Small intestine (tissue), 7 donors: ENCODE measurements at regions not wholly inside any gene's neighbourhood (a gene's known extent, or its start where the extent isn't known, plus 50 kb on each side); places are given as distances from the start of the nearest gene placed in this dataset.

Experiments used
- DNase-seq, 2 donors: peaks; one replicate each; pipeline versions ENCODE4 v3.0.0 to v3.0.0-alpha.2; 2013
- FAIRE-seq: peaks from 2 replicates; lab custom pipeline; 2012; peaks lifted over from hg19 to GRCh38; lab: Jason Lieb, UNC
- H3K27ac ChIP-seq, 3 donors: one replicate each; pipeline ENCODE4 v1.5.1; 2013; ENCODE audit warnings: low read length in 2 of 3, mild to moderate bottlenecking in 2 of 3, control low read depth in 1 of 3, inconsistent platforms in 1 of 3, low read depth in 1 of 3, moderate library complexity in 1 of 3
- H3K27me3 ChIP-seq, 3 donors: one replicate each; pipeline ENCODE4 v1.6.1; 2013; ENCODE audit warnings: low read length in 3 of 3, inconsistent platforms in 1 of 3; ENCODE audit not compliant: control insufficient read depth in 3 of 3, insufficient read depth in 3 of 3
- H3K36me3 ChIP-seq, 3 donors: one replicate each; pipeline ENCODE4 v1.6.1; 2013; ENCODE audit warnings: low read length in 3 of 3, inconsistent platforms in 1 of 3, low read depth in 1 of 3, mild to moderate bottlenecking in 1 of 3, moderate library complexity in 1 of 3; ENCODE audit not compliant: control insufficient read depth in 3 of 3, insufficient read depth in 2 of 3
- H3K4me1 ChIP-seq, 3 donors: one replicate each; pipeline ENCODE4 v1.6.1; 2013; ENCODE audit warnings: low read length in 2 of 3, inconsistent platforms in 1 of 3, low read depth in 1 of 3, mild to moderate bottlenecking in 1 of 3, moderate library complexity in 1 of 3; ENCODE audit not compliant: control insufficient read depth in 3 of 3, insufficient read depth in 2 of 3
- H3K4me3 ChIP-seq, 3 donors: one replicate each; pipeline ENCODE4 v1.5.1; 2013; ENCODE audit warnings: low read length in 3 of 3, control low read depth in 1 of 3, inconsistent platforms in 1 of 3, low read depth in 1 of 3, mild to moderate bottlenecking in 1 of 3, moderate library complexity in 1 of 3
- H3K9me3 ChIP-seq, 2 donors: one replicate each; pipeline ENCODE4 v1.6.1; 2013; ENCODE audit warnings: low read depth in 1 of 2, low read length in 1 of 2; ENCODE audit not compliant: control insufficient read depth in 2 of 2, insufficient read depth in 1 of 2
- WGBS, 3 donors: extraction: QIAGEN DNeasy Blood & Tissue Kit; methylation state at CpG; one replicate each; pipeline ENCODE4 v1.1.7; 2013; 5-methylcytosine and 5-hydroxymethylcytosine counted together
- donor health status: healthy with polysubstance abuse.
- donor health status: control.
- donor health status: control.
- donor health status: Bipolar disorder and iron deficiency.
- donor health status: healthy.

DNA sequence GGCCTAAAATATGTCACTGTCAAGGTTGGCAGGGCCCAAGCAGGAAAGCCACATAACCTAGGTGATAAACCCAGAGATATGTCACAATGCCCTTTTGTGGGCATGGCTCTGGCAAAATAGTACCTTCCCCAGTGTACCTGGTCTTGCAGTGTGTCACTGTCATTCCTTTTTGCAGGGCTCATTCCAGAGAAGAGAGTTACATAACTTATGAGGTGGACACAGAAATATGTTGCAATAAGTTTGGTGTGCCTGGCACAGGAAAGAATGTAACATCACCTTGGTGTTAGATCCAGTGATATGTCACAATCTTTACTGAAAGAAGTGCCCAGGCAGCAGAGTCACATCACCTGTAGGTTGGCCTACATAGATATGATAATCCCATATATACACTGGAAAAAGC, 910.8 kb upstream of the TSPY4 start:
- H3K27ac ChIP-seq: no peak overlapping the region
- no peak overlapping the region for H3K4me3 ChIP-seq
- H3K9me3 ChIP-seq: no peaks in the 10 kb centered on the region
- no peaks in the 10 kb centered on the region for H3K27me3 ChIP-seq
- FAIRE-seq (no peak), DNase-seq (no peak)
- H3K36me3 ChIP-seq: no peaks in the 10 kb centered on the region
- H3K4me1 ChIP-seq: no peaks in the 10 kb centered on the region

DNA sequence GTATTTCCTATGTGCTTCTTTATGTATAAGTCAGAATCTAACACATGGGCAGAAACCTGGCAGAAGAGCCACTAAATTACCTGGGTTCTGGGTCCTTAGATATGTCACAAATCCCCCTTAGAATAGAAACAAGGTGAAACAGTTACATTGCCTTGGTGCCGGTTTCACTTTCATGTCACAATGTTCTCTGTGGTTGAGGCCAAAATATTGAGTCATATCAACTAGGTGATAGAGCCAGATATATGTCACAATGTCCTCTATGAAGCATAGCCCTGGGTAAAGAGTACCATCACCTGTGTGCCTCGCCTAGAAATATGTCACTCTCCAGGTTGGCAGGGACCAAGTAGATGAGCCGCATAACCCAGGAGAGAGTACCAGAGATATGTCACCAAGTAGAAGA, 899.8 kb upstream of the TSPY4 start:
- Histone ChIP-seq H3K4me1 (no peaks in the 10 kb centered on the region), H3K27me3 (no peaks in the 10 kb centered on the region), H3K27ac (no peak overlapping the region), H3K36me3 (no peaks in the 10 kb centered on the region), H3K9me3 (no peaks in the 10 kb centered on the region), H3K4me3 (no peak overlapping the region)
- WGBS, 3 donors: 68 to 75% methylated on average over 3 of the region's 3 CpGs; no CpG with 5 or more reads in 1 of the 3 donors
- DNase-seq (no peak), FAIRE-seq (no peak)

DNA sequence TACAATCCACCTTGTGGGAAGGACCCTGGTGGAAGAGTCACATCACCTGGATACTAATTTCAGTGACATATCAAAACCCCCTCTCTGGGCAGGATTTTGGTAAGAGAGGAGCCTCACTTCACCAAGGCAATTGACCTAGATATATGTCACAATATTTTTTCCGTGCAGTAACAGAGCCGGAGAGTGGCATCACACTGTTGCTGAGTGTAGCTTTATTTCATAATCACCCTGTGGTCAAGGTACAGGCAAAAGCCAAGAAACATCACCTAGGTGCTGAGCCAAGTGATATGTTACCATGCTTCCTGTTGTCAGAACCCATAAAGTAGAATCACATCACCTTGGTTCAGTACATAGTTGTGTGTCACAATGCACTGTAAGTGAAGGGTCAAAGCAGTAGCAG, 895.2 kb upstream of the TSPY4 start:
- Histone ChIP-seq H3K4me1 (no peaks in the 10 kb centered on the region), H3K4me3 (no peak overlapping the region), H3K27me3 (no peaks in the 10 kb centered on the region), H3K36me3 (no peaks in the 10 kb centered on the region), H3K9me3 (no peaks in the 10 kb centered on the region), H3K27ac (no peak overlapping the region)
- FAIRE-seq (no peak), DNase-seq (no peak)
- 88 to 93% methylated on average over 2 of the region's 2 CpGs; no CpG with 5 or more reads in 1 of the 3 donors for WGBS, 3 donors

DNA sequence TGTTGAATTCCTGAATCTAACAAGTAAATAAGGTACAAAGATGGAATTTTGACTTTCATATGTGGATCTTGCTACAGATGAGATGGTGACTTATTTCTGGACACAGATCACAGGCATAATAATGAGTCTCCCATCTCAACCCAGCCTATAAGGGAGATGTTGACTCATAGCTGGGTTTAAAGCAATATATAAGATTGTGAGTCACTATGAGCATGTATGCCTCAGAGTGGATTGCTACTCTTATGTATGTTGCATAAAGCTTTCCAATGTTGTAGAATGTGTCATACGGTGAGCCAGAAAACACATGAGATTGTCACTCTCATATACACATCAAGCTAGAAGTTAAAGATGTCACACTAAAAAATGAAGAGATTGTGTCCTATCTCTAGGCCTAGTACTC, 884.3 kb upstream of the TSPY4 start:
- WGBS, 3 donors: 91 to 100% methylated on average over 1 of the region's 1 CpG; no CpG with 5 or more reads in 1 of the 3 donors
- FAIRE-seq (no peak), DNase-seq (no peak)
- H3K4me1 ChIP-seq: no peaks in the 10 kb centered on the region
- no peak overlapping the region for H3K27ac ChIP-seq
- no peaks in the 10 kb centered on the region for H3K36me3 ChIP-seq
- H3K4me3 ChIP-seq: no peak overlapping the region
- peaks cover 0 to 3% of the 10 kb centered on the region in 2 donors for H3K9me3 ChIP-seq
- H3K27me3 ChIP-seq: no peaks in the 10 kb centered on the region

DNA sequence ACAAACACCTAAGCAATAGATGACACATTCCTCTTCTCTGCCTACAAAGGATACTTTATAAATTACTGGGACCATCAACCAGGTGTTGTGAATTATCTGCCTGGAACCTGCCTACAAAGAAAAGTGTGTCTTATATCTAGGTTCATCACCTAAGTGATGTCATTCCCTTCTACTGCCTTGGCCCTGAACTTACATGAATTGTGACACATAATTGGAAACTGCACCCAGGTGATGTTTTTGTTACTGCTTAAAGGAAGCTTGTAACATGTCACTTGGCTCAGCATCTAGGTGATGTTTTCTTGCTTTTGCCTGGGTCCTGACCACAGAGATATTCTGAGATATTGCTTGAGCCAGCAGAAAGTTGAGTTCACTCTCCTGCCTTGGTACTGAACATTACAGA, 870.5 kb upstream of the TSPY4 start:
- Histone ChIP-seq H3K27me3 (no peaks in the 10 kb centered on the region), H3K36me3 (no peaks in the 10 kb centered on the region), H3K27ac (no peak overlapping the region), H3K9me3 (no peaks in the 10 kb centered on the region), H3K4me3 (no peak overlapping the region), H3K4me1 (no peaks in the 10 kb centered on the region)
- FAIRE-seq: no peak
- no peak for DNase-seq

DNA sequence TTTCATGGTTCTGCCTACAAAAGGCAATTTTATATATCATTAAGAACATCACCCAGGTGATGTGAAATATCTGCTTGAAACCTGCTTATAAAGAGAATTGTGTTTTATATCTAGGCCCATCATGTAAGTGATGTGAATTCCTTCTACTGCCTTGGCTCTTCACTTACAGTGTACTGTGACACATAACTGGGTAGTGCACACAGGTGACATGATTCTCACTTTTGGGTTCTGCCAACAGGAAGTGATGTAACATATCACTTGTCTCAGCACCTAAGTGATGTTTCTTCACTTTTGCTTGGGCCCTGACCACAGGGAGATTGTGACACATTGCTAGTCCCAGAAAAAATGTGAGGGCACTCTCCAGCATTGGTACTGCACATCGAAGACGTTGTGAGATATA, 867.0 kb upstream of the TSPY4 start:
- 67 to 89% methylated on average over 2 of the region's 2 CpGs; no CpG with 5 or more reads in 1 of the 3 donors for WGBS, 3 donors
- FAIRE-seq (no peak), DNase-seq (no peak)
- Histone ChIP-seq H3K4me3 (no peak overlapping the region), H3K36me3 (no peaks in the 10 kb centered on the region), H3K27ac (no peak overlapping the region), H3K4me1 (no peaks in the 10 kb centered on the region), H3K27me3 (no peaks in the 10 kb centered on the region), H3K9me3 (peaks cover 0 to 4% of the 10 kb centered on the region in 2 donors)

DNA sequence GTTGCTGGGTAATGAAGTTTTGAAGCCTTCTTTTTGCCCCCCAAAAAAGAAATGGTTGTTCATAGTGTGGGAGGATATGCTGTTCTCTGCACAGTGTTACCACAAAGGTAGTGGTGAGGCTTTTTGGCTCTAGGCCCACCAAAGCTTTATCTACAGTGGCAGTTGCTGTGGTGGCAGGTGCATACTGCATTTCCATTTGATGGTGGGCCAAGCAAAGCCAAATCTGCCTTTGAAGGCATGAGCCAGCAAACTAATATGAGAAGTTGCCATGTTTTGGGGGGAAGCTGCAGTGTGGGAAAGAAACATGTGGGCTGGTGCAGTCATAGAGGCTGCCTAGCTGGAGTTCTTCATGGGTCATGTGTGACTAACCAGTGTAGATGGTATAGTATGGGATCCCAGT, 858.1 kb upstream of the TSPY4 start:
- no peak for FAIRE-seq
- no peak for DNase-seq
- no peaks in the 10 kb centered on the region for H3K36me3 ChIP-seq

DNA sequence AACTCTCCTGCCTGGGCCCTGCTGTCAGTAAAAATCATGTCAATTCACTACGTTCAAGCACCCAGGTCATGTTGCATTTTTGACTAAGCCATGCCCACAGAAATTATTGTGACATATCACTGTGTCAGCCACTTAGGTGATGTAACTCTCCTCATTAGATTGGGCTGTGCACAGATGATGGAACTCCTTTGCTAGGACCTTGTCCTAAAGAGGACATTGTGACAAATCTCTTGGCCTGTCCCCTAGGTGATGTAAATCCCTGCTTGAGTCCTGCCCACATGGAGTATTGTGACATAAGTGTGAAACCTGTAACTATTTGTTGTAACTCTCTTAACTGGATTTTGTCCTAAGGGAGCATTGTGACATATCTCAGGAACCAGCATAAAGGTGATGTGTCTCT, 848.3 kb upstream of the TSPY4 start:
- Histone ChIP-seq H3K27ac (no peak overlapping the region), H3K36me3 (no peaks in the 10 kb centered on the region), H3K4me1 (no peaks in the 10 kb centered on the region), H3K27me3 (no peaks in the 10 kb centered on the region), H3K9me3 (no peaks in the 10 kb centered on the region), H3K4me3 (no peak overlapping the region)
- FAIRE-seq (no peak), DNase-seq (no peak)
- WGBS, 3 donors: 64 to 67% methylated on average over 1 of the region's 1 CpG; no CpG with 5 or more reads in 1 of the 3 donors

More for the DNA sequence above, 858.1 kb upstream of the TSPY4 start:
- H3K27me3 ChIP-seq: no peaks in the 10 kb centered on the region
- no peak overlapping the region for H3K27ac ChIP-seq
- H3K4me1 ChIP-seq: no peaks in the 10 kb centered on the region
- H3K9me3 ChIP-seq: no peaks in the 10 kb centered on the region
- no peak overlapping the region for H3K4me3 ChIP-seq

DNA sequence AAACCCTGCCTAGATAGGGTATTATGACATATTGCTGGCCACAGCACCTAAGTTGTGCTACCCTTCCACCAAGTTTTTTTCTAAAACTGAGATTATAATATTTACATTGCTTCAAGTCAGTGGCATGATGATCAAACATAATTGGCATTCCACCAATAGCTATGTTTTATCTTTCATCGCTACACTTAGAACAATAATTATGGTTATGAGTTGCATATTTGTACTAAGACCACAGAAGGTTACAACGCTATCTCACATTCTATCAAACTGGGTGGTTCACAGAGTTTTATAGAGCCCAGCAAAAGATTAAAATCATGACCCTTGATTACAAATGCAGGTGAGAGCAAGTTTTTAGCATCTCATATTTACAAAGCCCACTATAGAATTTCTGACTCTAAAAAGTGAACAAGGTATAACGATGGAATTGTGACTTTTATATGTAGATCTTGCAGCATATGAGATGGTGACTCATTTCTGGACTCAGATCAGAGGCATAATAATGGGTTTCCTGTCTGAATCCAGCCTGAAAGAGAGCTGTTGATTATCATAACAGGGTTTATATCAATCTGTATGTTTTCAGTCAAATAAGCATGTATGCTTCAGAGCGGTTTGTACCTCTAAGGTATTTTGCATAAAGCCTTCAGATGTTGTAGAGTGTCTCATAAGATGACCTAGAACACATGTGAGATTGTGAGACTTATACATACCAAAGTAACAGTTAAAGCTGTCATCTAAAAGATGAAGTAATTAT, 847.2 kb upstream of the TSPY4 start:
- Histone ChIP-seq H3K4me1 (no peaks in the 10 kb centered on the region), H3K9me3 (no peaks in the 10 kb centered on the region), H3K4me3 (no peak overlapping the region), H3K27ac (no peak overlapping the region), H3K27me3 (no peaks in the 10 kb centered on the region), H3K36me3 (no peaks in the 10 kb centered on the region)
- FAIRE-seq (no peak), DNase-seq (no peak)
- WGBS, 3 donors: 58 to 100% (median 64%) methylated on average over 1 to 4 of the region's 4 CpGs
